GDM1 (cell line): ENCODE measurements at regions not wholly inside any gene's neighbourhood (a gene's known extent, or its start where the extent isn't known, plus 50 kb on each side); places are given as distances from the start of the nearest gene placed in this dataset.
"Not testable (repeated sequence)": the region's sequence is repeated elsewhere in the genome, so short reads cannot be mapped to it uniquely, and the experiment has no call there.

Experiments used
- DNase-seq: peaks from one replicate; lab custom pipeline; 2025; lab: John Stamatoyannopoulos, UW

DNA sequence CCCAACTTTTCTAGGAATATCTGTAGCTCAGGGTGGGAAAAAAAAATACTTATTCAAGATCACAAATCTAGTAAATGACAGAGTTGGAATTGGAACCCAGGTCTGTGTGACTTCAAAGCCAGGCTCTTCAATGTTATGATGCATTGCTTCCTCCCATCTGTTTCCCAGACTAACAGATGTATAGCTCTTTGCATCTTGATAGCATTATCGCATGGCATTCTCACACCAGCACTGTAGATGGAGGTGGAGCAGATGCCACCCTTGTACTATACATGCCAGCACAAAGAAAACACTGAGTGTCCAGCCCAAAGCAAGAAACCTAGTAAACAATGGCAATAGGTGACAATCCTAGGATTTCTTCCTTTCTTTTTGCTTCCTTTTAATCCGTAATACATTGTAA is 497.3 kb downstream of the NEBL start:
- no peak for DNase-seq

DNA sequence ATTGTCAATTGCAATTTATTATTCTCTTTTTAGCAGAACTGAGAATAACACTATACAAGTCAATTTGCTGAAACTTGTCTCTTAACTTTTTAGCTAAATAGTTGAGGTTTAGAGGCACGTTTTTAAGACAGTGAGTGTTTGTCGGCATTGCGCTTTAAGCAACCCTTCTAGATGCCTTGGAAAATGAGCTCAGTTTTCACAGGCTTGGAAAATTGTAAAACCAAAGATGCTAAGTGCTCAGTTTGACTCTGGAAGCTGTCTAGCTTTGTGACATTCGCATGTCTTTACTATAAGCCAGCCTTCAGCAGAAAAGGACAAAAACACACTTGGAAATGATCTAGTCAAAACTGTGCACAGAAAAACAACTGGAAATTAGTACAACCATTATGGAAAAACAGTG is 500.4 kb downstream of the NEBL start:
- DNase-seq, result no peak

DNA sequence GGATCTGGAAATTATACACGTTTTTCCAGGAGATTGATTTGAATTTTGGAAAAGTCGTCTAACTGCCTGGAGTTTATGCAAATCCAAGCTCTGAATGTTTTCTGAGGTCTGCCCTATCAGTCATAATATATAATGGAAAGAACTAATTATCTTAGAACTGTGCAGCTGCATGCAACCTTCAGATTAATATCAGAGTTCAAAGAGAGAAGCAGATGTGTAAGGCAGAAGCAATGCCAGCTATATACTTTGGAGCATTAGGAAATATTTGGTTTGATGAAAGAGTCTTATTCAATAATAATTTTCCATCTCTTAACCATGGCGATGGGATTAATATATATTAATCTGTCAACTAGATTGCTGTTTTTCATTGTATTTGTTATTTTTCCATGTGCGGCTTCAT is 500.9 kb downstream of the NEBL start:
- no peak for DNase-seq

DNA sequence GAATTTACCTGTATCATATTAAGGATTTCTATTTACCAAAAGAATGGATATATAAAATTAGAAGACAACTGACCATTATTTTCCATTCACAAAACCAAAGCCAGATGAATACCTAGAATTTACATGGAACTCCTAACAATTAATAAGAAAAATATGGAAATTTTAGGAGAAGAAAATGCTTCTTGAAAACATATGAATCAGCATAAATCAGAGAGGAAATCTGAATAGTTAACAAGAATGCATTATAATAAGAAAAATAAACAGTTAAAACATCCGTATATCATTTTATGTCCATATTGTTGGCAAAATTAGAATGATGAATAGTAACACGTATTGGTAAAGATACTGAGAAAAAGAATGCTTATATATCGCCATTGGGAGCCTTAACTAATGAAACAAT is 505.5 kb downstream of the NEBL start:
- no peak for DNase-seq

DNA sequence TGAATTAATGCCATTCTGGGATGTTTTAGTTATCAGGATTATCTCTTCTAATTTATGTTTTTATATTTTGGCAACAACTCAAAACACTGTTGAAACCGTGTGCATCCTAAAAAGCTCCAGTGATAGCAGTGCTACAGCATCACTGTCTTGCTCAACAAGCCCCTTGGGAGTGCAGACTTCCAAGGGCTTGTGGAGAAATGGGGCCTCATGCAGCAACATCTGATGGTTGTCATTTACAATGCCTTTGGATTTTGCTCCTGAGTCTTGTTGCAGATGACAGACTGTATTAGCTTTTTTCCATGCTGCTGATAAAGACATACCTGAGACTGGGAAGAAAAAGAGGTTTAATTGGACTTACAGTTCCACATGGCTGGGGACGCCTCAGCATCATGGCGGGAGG is 515.4 kb downstream of the NEBL start:
- no peak for DNase-seq

DNA sequence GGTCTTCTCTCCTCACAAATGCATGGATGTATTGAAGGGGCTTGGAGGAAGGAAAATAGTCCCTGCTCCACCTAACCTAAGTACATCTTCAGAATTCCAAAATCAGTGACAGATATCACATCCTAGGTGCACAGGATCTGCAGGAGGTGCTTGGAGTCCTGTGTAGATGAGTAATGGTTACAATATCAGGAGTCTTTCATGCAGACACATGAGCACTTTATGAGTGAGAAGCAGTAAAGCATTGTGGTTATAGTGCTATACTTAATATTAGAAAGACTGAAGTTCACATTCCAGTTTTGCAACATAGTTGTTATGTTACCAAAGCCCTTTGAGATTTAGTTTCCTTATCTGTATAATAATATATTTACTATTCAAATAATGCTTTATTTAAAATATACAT is 516.7 kb downstream of the NEBL start:
- DNase-seq, result no peak

GRCh38 chr10:20372748-20373147 is 524.4 kb downstream of the NEBL start:
- DNase-seq, result no peak

DNA sequence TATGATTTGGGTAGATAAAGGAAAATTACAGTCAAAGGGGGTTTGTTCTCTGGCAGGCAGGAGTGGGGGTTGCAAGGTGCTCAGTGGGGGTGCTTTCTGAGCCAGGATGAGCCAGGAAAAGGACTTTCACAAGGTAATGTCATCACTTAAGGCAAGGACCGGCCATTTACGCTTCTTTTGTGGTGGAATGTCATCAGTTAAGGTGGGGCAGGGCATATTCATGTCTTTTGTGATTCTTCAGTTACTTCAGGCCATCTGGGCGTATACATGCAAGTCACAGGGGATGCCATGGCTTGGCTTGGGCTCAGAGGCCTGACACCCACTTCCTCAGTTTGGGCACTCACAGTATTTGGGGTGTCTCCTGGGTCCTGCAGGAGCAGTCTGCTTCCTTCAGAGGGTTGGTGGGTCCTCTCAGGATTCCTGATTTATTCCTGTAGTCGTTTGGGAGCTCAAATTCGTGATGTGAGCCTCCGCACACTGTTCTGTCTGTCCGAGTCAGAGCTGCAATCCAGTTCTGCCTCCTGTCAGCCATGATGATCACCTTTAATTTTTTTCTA is 526.1 kb downstream of the NEBL start:
- not testable (repeated sequence) for DNase-seq

DNA sequence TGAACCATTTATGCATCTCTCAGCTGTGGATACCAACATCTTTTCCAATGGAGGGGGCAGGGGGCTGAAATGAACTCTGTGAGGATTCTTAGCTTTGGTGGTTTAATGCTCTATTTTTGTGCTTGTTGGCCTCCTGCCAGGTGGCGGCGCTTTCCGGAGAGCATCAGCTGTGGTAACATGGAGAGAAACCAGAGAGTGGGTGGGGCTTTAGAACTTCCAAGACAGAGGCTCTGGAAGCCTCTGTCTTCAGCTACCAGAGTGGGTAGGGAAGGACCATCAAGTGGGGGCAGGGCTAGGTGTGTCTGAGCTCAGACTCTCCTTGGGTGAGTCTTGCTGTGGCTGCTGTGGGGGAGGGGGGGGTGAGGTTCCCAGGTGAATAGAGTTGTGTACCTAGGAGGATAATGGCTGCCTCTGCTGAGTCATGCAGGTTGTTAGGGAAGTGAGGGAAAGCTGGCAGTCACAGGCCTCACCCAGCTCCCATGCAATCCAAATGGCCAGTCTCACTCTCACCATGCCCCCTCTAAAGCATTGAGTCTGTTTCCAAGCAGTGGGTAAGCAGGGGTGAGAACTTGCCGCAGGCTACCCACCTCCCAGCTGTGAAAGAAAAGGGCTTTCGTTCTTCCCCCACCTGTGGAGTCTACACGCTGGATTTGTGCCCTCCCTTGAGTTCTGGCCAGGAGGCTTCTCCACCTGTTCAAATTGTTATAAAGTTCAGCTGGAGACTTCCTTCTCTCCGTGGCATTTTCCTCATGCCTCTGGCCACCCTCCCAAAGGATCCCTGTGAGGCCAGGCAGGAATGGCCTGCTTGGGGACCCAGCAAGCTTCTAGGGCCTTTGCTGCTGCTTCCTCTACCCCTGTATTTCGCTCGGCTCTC is 527.0 kb downstream of the NEBL start:
- DNase-seq, result no peak

DNA sequence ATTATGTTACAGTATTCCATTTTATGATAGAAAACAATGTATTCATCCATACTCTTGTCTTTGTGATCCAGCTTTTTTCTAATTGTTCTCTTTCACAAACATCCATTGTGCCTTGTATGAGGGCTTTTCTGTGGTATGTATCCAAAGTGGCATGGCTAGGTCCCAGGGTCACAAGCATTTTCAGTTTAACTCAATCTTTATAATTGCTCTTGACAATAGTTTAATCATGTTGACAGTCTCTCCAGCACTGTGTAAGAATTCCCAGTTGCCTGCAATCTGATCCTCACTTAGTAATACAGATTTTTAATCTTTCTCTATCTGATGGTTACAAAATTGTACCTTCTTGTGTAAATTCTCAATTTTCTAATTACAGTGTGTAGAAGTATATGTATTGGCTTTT is 533.4 kb downstream of the NEBL start:
- no peak for DNase-seq

GRCh38 chr10:20355915-20356314 is 539.7 kb downstream of the PLXDC2 start:
- no peak for DNase-seq

DNA sequence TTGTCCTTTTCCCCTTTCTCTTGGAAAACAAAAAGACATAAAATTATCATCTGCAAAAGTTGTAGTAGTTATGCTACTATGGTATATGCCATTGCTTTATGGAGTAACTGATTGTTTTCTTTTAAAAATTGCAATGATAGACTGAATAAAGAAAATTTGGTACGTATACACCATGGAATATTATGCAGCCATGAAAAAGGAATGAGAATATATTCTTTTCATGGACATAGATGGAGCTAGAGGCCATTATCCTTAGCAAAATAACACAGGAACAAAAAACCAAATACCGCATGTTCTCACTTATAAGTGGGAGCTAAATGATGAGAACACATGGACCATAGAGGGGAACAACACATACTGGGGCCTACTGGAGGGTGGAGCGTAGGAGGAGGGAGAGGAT is 538.8 kb downstream of the PLXDC2 start:
- no peak for DNase-seq

DNA sequence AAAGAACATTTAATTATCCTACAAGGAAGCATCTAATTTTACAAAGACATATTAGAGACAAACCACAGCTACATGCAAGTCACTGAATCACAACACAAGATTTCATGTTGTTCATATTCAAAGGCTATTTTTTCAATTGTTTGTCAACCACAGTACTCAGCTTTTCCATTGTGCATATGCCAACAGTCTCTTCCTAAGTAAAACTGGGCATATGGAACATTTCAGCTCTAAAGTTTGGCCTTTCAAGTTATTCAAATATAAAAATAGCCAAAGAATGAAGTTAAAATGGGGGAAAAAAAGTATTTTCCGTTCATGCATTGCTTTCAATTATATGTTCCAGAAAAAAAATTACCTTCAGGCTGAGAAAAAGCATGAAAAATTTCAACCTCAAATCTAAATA is 537.9 kb downstream of the PLXDC2 start:
- DNase-seq, result no peak

DNA sequence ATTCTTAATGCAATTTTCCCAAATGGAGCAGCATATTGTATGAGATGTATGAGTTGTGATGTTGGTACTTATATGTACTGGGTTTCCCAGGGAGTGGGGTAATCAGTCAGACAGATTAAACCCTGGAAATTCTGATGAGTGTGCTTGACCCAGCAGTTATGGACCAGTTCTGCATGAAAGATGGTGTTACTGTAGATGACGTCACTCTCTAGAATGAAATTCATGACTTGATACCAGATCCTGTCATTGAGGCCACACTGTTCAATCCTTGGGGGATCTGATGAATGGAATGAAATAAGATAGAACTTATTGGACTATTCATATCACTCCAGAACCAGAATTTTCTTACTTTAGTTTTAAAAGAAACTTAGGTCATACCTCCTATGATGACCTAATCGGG is 534.3 kb downstream of the PLXDC2 start:
- no peak for DNase-seq

- no peak for DNase-seq
Observed at GRCh38 chr10:20343036-20343435, 526.8 kb downstream of the PLXDC2 start.
